ENCODE measurements at regions not wholly inside any gene's neighbourhood (a gene's known extent, or its start where the extent isn't known, plus 50 kb on each side); places are given as distances from the start of the nearest gene placed in this dataset.
A peak's percentile ranks its signal among the peaks of the same experiment; 100 is the strongest.

DNA sequence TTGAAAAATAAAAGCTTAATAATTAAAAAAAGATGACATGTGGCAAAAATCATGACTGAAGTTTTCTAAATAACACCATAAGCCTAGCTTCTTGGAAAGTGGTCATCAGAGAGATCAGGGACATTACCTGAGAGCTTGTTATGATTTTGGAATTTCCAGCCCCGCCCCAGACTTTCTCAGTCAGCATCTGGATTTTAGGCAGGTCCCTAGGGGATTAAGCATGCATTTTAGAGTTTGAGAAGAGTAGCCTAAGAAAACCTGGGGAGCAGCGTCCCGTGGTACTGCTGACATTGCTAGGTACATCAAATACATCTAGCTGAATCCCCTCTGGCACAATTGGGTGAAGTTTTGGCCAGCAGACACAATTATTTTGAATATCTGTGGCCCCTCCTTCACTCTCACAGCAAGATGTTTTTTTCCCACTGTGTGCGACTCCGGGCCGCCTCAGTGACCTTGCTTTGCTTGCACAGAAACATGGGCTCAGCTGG, 58.7 kb upstream of the MEF2A start:
- H3K36me3 ChIP-seq: peaks cover 0 to 6% (median 0%) of the 10 kb centered on the region in 11 experiments; a peak in 3 of 22 replicates
- peak overlapping the region; percentile 66 to 100 (median 98); a peak in 21 of 22 replicates for H3K27ac ChIP-seq
- H3K9me3 ChIP-seq (replicated peaks in 1 of 11): peaks cover 0 to 6% (median 0%) of the 10 kb centered on the region in 11 experiments; a peak in 7 of 22 replicates
- H3K4me2 ChIP-seq: peak overlapping the region; percentile 83 to 94 (median 90)
- H4K20me1 ChIP-seq: no peaks in the 10 kb centered on the region
- H3K27me3 ChIP-seq: no peaks in the 10 kb centered on the region
- peak overlapping the region in 9 of 10 experiments; percentile 15 to 63 (median 51); a peak in 16 of 20 replicates for H3K4me3 ChIP-seq
- peaks cover 95 to 100% (median 98%) of the 10 kb centered on the region in 10 experiments for H3K4me1 ChIP-seq
- TF ChIP-seq Cebpa-rat (IDR thresholded peaks at IDR 0.05): no peak
- H3K9ac ChIP-seq: peak overlapping the region; percentile 36 to 96 (median 92); a peak in 21 of 22 replicates

GRCh38 chr15:99507504-99508310, 58.1 kb upstream of the MEF2A start:
- H3K4me1 ChIP-seq: peaks cover 92 to 100% (median 97%) of the 10 kb centered on the region in 10 experiments
- peak overlapping the region; percentile 83 to 94 (median 90) for H3K4me2 ChIP-seq
- TF ChIP-seq Cebpa-rat (IDR thresholded peaks at IDR 0.05): peak in 1 of 11 experiments; percentile 54; a peak in 1 of 22 replicates
- H3K36me3 ChIP-seq: peaks cover 0 to 5% (median 0%) of the 10 kb centered on the region in 11 experiments; a peak in 3 of 22 replicates
- H3K4me3 ChIP-seq: peak overlapping the region; percentile 4 to 63 (median 50); a peak in 17 of 20 replicates
- peak overlapping the region; percentile 36 to 96 (median 92); a peak in 21 of 22 replicates for H3K9ac ChIP-seq
- H4K20me1 ChIP-seq: no peaks in the 10 kb centered on the region
- H3K9me3 ChIP-seq (replicated peaks in 1 of 11): peaks cover 0 to 6% (median 0%) of the 10 kb centered on the region in 11 experiments; a peak in 7 of 22 replicates
- peak overlapping the region; percentile 66 to 100 (median 98); a peak in 21 of 22 replicates for H3K27ac ChIP-seq
- H3K27me3 ChIP-seq: no peaks in the 10 kb centered on the region

- no peaks in the 10 kb centered on the region for H4K20me1 ChIP-seq
- peak overlapping the region; percentile 36 to 96 (median 92); a peak in 21 of 22 replicates for H3K9ac ChIP-seq
- no peaks in the 10 kb centered on the region for H3K27me3 ChIP-seq
- peaks cover 92 to 100% (median 97%) of the 10 kb centered on the region in 10 experiments for H3K4me1 ChIP-seq
- peak overlapping the region; percentile 83 to 94 (median 90) for H3K4me2 ChIP-seq
- peak overlapping the region; percentile 66 to 100 (median 98); a peak in 21 of 22 replicates for H3K27ac ChIP-seq
- TF ChIP-seq Cebpa-rat (IDR thresholded peaks at IDR 0.05): no peak
- peak overlapping the region; percentile 4 to 63 (median 50); a peak in 15 of 20 replicates for H3K4me3 ChIP-seq
- H3K36me3 ChIP-seq: peaks cover 0 to 5% (median 0%) of the 10 kb centered on the region in 11 experiments; a peak in 5 of 22 replicates
- peaks cover 0 to 9% (median 4%) of the 10 kb centered on the region in 11 experiments; a peak in 18 of 22 replicates for H3K9me3 ChIP-seq (replicated peaks in 1 of 11)
These were observed 57.5 kb upstream of the MEF2A start for GRCh38 chr15:99508311-99508645.

- Histone ChIP-seq H3K27me3 (no peaks in the 10 kb centered on the region), H3K4me3 (peak overlapping the region in 8 of 10 experiments; percentile 17 to 63 (median 52); a peak in 15 of 20 replicates), H3K9me3 (replicated peaks in 1 of 11) (peaks cover 0 to 15% (median 9%) of the 10 kb centered on the region in 11 experiments; a peak in 18 of 22 replicates), H3K36me3 (peaks cover 0 to 10% (median 0%) of the 10 kb centered on the region in 11 experiments; a peak in 5 of 22 replicates), H3K4me1 (peaks cover 92 to 100% (median 97%) of the 10 kb centered on the region in 10 experiments), H3K4me2 (peak overlapping the region; percentile 83 to 94 (median 90)), H3K27ac (peak overlapping the region; percentile 66 to 100 (median 98); a peak in 21 of 22 replicates), H3K9ac (peak overlapping the region; percentile 16 to 96 (median 92); a peak in 21 of 22 replicates), H4K20me1 (no peaks in the 10 kb centered on the region)
- TF ChIP-seq Cebpa-rat (IDR thresholded peaks at IDR 0.05): no peak
These were observed 56.9 kb upstream of the MEF2A start for GRCh38 chr15:99508852-99509251.

- Histone ChIP-seq H3K27ac (peak overlapping the region; percentile 66 to 100 (median 98); a peak in 21 of 22 replicates), H3K4me3 (peak overlapping the region in 9 of 10 experiments; percentile 3 to 63 (median 52); a peak in 15 of 20 replicates), H3K4me1 (peaks cover 92 to 100% (median 96%) of the 10 kb centered on the region in 10 experiments), H3K9ac (peak overlapping the region; percentile 49 to 96 (median 92); a peak in 21 of 22 replicates), H4K20me1 (no peaks in the 10 kb centered on the region), H3K27me3 (no peaks in the 10 kb centered on the region), H3K36me3 (peaks cover 0 to 10% (median 0%) of the 10 kb centered on the region in 11 experiments; a peak in 5 of 22 replicates), H3K9me3 (replicated peaks in 1 of 11) (peaks cover 0 to 25% (median 19%) of the 10 kb centered on the region in 11 experiments; a peak in 19 of 22 replicates), H3K4me2 (peak overlapping the region; percentile 83 to 94 (median 90))
- peak in 4 of 11 experiments; percentile 14 to 70 (median 64); a peak in 5 of 22 replicates for TF ChIP-seq Cebpa-rat (IDR thresholded peaks at IDR 0.05)
These were observed 55.9 kb upstream of the MEF2A start for GRCh38 chr15:99509686-99510461.

DNA sequence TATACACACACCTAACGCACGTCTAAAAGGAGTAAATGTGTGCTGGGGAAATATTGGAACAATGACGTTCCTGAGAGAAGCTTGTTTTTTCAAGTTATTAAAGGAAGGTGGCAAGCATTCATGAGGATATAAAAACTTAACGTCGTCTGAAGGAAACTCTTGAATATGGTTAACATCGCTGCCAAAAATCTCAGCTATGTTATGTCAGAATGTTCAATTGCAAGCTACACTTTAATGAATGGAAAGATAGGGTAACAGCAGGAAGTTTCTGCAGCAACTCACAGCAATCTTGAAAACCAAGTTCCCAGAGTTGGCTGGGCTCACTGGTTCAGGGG, 54.3 kb upstream of the MEF2A start:
- TF ChIP-seq Cebpa-rat (IDR thresholded peaks at IDR 0.05): no peak
- Histone ChIP-seq H3K4me2 (peak overlapping the region; percentile 83 to 94 (median 90)), H3K4me3 (peak overlapping the region; percentile 21 to 63 (median 51); a peak in 18 of 20 replicates), H3K9ac (peak overlapping the region; percentile 65 to 96 (median 92); a peak in 21 of 22 replicates), H3K4me1 (peaks cover 90 to 100% (median 96%) of the 10 kb centered on the region in 10 experiments), H3K9me3 (replicated peaks in 1 of 11) (peaks cover 0 to 39% (median 30%) of the 10 kb centered on the region in 11 experiments; a peak in 19 of 22 replicates), H3K36me3 (peaks cover 0 to 5% (median 0%) of the 10 kb centered on the region in 11 experiments; a peak in 5 of 22 replicates), H4K20me1 (no peaks in the 10 kb centered on the region), H3K27ac (peak overlapping the region; percentile 66 to 100 (median 98); a peak in 21 of 22 replicates), H3K27me3 (no peaks in the 10 kb centered on the region)

DNA sequence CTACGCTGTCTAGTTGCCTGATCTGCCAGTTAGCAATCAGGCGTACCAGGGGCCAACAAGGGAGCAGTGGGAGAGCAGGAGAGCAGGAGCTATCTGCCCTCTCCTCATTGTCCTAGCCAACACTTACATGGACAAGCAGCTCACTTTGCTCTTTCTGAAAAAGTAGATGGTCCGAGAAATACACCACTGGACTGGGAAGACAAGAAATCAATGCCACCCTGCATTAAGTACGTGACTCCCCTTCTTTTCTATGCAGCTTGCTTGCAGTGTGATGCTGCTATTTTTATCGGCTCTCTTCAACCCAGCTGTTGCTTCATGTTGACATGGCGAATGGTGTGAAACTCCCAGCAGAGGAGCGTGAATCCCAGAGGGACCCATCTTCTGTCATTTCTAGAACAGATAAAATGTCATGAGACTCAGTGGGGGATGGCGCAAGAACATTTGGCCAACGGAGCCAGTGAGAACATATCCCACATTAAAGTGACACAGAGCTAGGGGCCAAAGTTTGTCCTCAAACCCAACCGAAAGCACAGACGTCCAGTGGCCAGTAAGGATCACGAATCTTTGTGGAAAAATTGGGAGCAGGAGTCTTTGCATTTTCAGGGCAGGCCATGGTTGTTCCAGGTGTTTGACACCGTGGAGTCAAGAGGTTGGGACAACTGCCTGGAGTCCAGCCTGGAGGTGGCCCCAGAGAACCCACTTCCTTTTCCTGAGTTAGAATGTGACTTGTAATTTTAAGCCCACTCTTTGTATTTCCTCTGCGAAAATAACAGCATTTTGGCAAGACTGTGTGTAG, 53.7 kb upstream of the MEF2A start:
- peaks cover 0 to 5% (median 0%) of the 10 kb centered on the region in 11 experiments; a peak in 4 of 22 replicates for H3K36me3 ChIP-seq
- H3K4me3 ChIP-seq: peak overlapping the region; percentile 21 to 63 (median 51); a peak in 18 of 20 replicates
- peaks cover 0 to 39% (median 30%) of the 10 kb centered on the region in 11 experiments; a peak in 19 of 22 replicates for H3K9me3 ChIP-seq (replicated peaks in 1 of 11)
- H3K9ac ChIP-seq: peak overlapping the region; percentile 65 to 96 (median 92); a peak in 21 of 22 replicates
- H3K4me1 ChIP-seq: peaks cover 85 to 95% (median 93%) of the 10 kb centered on the region in 10 experiments
- TF ChIP-seq Cebpa-rat (IDR thresholded peaks at IDR 0.05): peak in 10 of 11 experiments; percentile 50 to 99 (median 98); a peak in 17 of 22 replicates
- H3K27me3 ChIP-seq: no peaks in the 10 kb centered on the region
- H3K4me2 ChIP-seq: peak overlapping the region; percentile 83 to 94 (median 90)
- no peaks in the 10 kb centered on the region for H4K20me1 ChIP-seq
- peak overlapping the region; percentile 66 to 100 (median 98); a peak in 21 of 22 replicates for H3K27ac ChIP-seq

All from BLaER1 treated with 17β-estradiol and CSF1 and Interleukin-3, amounts not matched to agents 10 nM and 100 nM (cell line).